ENCODE measurements at regions not wholly inside any gene's neighbourhood (a gene's known extent, or its start where the extent isn't known, plus 50 kb on each side); places are given as distances from the start of the nearest gene placed in this dataset.

DNA sequence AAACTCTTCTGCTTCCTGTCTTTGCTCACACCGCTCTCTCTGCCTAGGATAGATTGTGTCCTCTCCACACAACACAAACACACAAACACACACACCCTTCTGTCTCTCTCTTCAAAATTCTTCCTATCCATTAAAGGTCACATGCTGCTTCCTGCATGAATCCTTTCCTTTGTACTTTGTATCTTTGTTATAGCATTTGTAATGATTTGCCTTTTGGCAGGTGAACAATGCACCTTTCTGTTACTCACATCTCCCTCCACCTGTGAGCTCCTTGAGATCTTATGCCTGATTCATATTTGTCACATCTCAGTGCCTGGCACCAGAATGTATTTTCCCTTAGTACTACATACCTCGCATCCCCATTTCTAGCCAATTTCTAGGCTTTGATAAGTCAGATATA, 251.4 kb upstream of the UMPS start:
- no peak overlapping the region for H3K27ac ChIP-seq
- no peak overlapping the region for H3K4me3 ChIP-seq
- H3K27me3 ChIP-seq, result no peaks in the 10 kb centered on the region
- H3K4me1 ChIP-seq, result no peaks in the 10 kb centered on the region
- no peaks in the 10 kb centered on the region for H3K36me3 ChIP-seq
- no peak for DNase-seq
- TF ChIP-seq POLR2A (IDR thresholded peaks at IDR 0.05), result no peak
- TF ChIP-seq, protein P1, sequence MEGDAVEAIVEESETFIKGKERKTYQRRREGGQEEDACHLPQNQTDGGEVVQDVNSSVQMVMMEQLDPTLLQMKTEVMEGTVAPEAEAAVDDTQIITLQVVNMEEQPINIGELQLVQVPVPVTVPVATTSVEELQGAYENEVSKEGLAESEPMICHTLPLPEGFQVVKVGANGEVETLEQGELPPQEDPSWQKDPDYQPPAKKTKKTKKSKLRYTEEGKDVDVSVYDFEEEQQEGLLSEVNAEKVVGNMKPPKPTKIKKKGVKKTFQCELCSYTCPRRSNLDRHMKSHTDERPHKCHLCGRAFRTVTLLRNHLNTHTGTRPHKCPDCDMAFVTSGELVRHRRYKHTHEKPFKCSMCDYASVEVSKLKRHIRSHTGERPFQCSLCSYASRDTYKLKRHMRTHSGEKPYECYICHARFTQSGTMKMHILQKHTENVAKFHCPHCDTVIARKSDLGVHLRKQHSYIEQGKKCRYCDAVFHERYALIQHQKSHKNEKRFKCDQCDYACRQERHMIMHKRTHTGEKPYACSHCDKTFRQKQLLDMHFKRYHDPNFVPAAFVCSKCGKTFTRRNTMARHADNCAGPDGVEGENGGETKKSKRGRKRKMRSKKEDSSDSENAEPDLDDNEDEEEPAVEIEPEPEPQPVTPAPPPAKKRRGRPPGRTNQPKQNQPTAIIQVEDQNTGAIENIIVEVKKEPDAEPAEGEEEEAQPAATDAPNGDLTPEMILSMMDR (IDR thresholded peaks at IDR 0.05), result no peak
- H3K9me3 ChIP-seq, result no peaks in the 10 kb centered on the region

DNA sequence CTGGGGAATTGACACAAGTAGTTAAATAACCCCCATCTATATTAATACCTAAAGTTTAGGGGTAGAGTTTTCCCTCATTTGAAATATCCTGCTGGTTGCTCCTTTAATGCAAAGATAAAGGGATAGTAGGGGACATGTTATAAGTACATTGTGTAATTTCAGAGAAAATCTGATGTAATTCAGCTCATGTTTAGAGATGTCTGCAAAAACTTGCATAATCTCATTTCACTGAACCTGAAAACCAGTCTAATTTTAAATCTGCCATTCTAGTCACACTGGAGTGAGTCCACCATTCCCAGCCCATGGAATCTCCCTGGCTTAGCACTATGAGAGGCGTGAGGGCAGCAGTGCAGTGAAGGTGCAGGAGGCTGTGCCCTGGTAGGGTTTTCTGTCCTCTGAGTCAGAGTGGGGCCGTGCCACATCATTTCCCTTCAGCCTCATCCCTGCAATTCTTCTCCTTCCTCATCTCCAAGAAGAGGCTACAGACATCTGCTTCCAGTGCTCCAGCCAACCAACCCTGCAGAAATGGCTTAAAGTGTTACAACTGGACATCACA, 246.3 kb upstream of the UMPS start:
- H3K9me3 ChIP-seq, result no peaks in the 10 kb centered on the region
- H3K4me1 ChIP-seq, result no peaks in the 10 kb centered on the region
- H3K27me3 ChIP-seq, result no peaks in the 10 kb centered on the region
- DNase-seq, result no peak
- no peak overlapping the region for H3K4me3 ChIP-seq
- no peaks in the 10 kb centered on the region for H3K36me3 ChIP-seq
- H3K27ac ChIP-seq, result no peak overlapping the region
- TF ChIP-seq POLR2A (IDR thresholded peaks at IDR 0.05), result no peak
- TF ChIP-seq, protein P1 (IDR thresholded peaks at IDR 0.05), result no peak

DNA sequence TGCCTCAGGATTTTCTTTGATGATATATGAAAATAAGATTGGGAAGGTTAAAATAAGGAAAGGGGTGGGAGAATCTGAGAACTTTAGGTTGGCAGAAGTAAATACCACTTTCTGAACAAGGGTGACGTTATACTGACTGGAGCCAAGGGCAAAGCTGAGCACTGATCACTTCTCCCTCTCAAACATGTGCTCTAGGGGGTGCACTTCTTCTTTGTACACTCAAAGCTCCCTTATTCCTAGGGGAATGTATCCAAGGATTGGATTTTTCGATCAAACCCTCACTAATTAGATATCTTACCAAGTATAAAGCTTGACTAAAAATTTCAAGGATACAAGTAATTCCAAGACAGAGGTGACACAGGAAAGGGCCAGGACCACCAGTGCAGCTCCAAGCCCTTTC, 243.9 kb upstream of the UMPS start:
- no peaks in the 10 kb centered on the region for H3K36me3 ChIP-seq
- no peaks in the 10 kb centered on the region for H3K9me3 ChIP-seq
- no peaks in the 10 kb centered on the region for H3K4me1 ChIP-seq
- DNase-seq, result no peak
- H3K4me3 ChIP-seq, result no peak overlapping the region
- no peaks in the 10 kb centered on the region for H3K27me3 ChIP-seq
- no peak overlapping the region for H3K27ac ChIP-seq
- TF ChIP-seq, protein P1 (IDR thresholded peaks at IDR 0.05), result no peak
- no peak for TF ChIP-seq POLR2A (IDR thresholded peaks at IDR 0.05)

DNA sequence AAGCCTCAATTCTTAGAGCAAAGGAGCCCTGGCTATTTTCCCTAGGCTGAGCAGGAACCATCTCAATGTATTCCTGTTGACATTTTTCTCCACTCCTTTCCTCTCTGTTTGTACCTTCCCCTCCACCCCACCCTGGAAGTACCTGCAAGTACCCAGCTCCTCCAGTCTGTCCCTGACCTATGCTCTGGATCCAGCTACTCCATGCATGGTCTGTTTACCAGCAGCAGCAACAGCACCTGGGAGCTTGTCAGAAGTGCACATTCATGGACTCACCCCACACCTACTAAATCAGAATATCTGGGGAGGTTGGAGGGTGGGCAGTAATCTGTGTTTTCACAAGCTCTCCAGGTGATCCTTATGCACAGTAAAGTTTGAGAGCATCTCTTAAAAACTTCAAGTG, 240.7 kb upstream of the UMPS start:
- H3K27me3 ChIP-seq, result no peaks in the 10 kb centered on the region
- TF ChIP-seq, protein P1 (IDR thresholded peaks at IDR 0.05), result no peak
- no peak for TF ChIP-seq POLR2A (IDR thresholded peaks at IDR 0.05)
- no peak overlapping the region for H3K4me3 ChIP-seq
- H3K27ac ChIP-seq, result no peak overlapping the region
- no peak for DNase-seq
- no peaks in the 10 kb centered on the region for H3K9me3 ChIP-seq
- no peaks in the 10 kb centered on the region for H3K36me3 ChIP-seq
- H3K4me1 ChIP-seq, result no peaks in the 10 kb centered on the region

DNA sequence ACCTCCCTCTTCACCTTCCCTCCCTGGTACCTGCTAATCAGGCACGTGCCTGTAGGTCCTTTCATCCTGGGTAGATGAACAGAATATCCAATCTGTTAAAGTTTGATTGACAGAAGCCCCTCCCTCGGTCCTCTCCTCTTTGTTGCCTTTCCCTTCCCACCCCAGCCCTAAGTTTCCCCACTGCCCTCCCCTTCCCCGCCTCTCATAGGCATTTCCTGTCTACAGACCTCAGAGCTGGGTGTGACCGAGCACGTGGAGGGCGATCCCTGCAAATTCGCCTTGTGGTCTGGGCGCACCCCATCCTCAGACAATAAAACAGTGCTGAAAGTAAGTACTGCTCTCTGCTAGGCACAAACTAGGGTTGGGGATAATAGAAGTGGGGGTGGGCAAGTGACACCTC, 239.2 kb upstream of the UMPS start:
- no peaks in the 10 kb centered on the region for H3K36me3 ChIP-seq
- no peaks in the 10 kb centered on the region for H3K9me3 ChIP-seq
- no peak for DNase-seq
- no peak overlapping the region for H3K4me3 ChIP-seq
- TF ChIP-seq, protein P1 (IDR thresholded peaks at IDR 0.05), result no peak
- no peak for TF ChIP-seq POLR2A (IDR thresholded peaks at IDR 0.05)
- no peak overlapping the region for H3K27ac ChIP-seq
- H3K27me3 ChIP-seq, result no peaks in the 10 kb centered on the region
- H3K4me1 ChIP-seq, result no peaks in the 10 kb centered on the region

DNA sequence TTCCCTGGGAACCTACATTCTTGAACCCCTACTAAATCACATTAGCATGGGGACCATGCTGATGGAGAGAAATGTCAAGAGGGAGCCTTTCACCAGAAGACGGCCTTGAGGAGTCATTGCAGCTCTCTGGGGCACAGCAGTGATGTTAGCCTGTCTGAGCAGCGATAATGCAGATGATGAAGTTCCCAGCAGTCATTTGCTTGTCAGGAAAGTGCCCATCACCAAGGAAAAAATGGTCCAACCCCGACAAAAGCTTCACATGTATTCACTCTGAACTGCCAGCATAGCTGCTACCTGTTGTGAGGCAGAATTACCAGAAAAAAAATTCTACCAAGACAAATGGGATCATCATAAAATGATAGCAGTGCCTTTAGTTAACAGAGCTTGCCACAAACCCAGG, 238.4 kb upstream of the UMPS start:
- H3K36me3 ChIP-seq, result no peaks in the 10 kb centered on the region
- no peaks in the 10 kb centered on the region for H3K27me3 ChIP-seq
- no peak for TF ChIP-seq POLR2A (IDR thresholded peaks at IDR 0.05)
- H3K4me1 ChIP-seq, result no peaks in the 10 kb centered on the region
- DNase-seq, result no peak
- no peak overlapping the region for H3K27ac ChIP-seq
- no peak overlapping the region for H3K4me3 ChIP-seq
- no peaks in the 10 kb centered on the region for H3K9me3 ChIP-seq

Measured in Peyer's patch (tissue), 4 donors.